Middle frontal gyrus (tissue), 1 donor: ENCODE measurements at regions not wholly inside any gene's neighbourhood (a gene's known extent, or its start where the extent isn't known, plus 50 kb on each side); places are given as distances from the start of the nearest gene placed in this dataset.
"Not testable (repeated sequence)": the region's sequence is repeated elsewhere in the genome, so short reads cannot be mapped to it uniquely, and the experiment has no call there.

Experiments used
- DNase-seq: peaks from one replicate; pipeline ENCODE4 v3.0.0-alpha.2; 2015; ENCODE audit warnings: low spot score; ENCODE audit errors: extremely low spot score

- no peak for DNase-seq
These were observed 58.0 kb upstream of the AHI1 start for GRCh38 chr6:135555550-135555949.

- no peak for DNase-seq
These were observed 60.0 kb upstream of the AHI1 start for GRCh38 chr6:135557582-135557981.

GRCh38 chr6:135565605-135566004, 68.1 kb upstream of the AHI1 start:
- not testable (repeated sequence) for DNase-seq

GRCh38 chr6:135566311-135567068, 69.0 kb upstream of the AHI1 start:
- no peak for DNase-seq

- no peak for DNase-seq
These were observed 70.0 kb upstream of the AHI1 start for GRCh38 chr6:135567375-135568083.

- DNase-seq = no peak
These were observed 70.8 kb upstream of the AHI1 start for GRCh38 chr6:135568379-135568778.

- no peak for DNase-seq
These were observed 74.5 kb upstream of the AHI1 start for GRCh38 chr6:135572051-135572450.

- no peak for DNase-seq
These were observed 78.1 kb upstream of the AHI1 start for GRCh38 chr6:135575629-135576028.

GRCh38 chr6:135576055-135576454, 78.5 kb upstream of the AHI1 start:
- peak; percentile 18 for DNase-seq

GRCh38 chr6:135577059-135577538, 79.6 kb upstream of the AHI1 start:
- DNase-seq = no peak

GRCh38 chr6:135578976-135579375, 81.4 kb upstream of the AHI1 start:
- DNase-seq = no peak

GRCh38 chr6:135581211-135581610, 83.7 kb upstream of the AHI1 start:
- DNase-seq = no peak

- DNase-seq = no peak
These were observed 85.8 kb upstream of the AHI1 start for GRCh38 chr6:135583256-135583761.

GRCh38 chr6:135586388-135586787, 88.8 kb upstream of the AHI1 start:
- no peak for DNase-seq

GRCh38 chr6:135586844-135587243, 89.3 kb upstream of the AHI1 start:
- DNase-seq = no peak

GRCh38 chr6:135592276-135592675, 94.7 kb upstream of the AHI1 start:
- no peak for DNase-seq

- no peak for DNase-seq
These were observed 96.5 kb upstream of the AHI1 start for GRCh38 chr6:135594000-135594399.

- no peak for DNase-seq
These were observed 102.7 kb upstream of the AHI1 start for GRCh38 chr6:135600086-135600702.

- DNase-seq = no peak
These were observed 103.4 kb upstream of the AHI1 start for GRCh38 chr6:135600931-135601330.

GRCh38 chr6:135601857-135602256, 104.3 kb upstream of the AHI1 start:
- DNase-seq = no peak

GRCh38 chr6:135603249-135603648, 105.7 kb upstream of the AHI1 start:
- no peak for DNase-seq
